GM23248 (cell line): ENCODE measurements at regions not wholly inside any gene's neighbourhood (a gene's known extent, or its start where the extent isn't known, plus 50 kb on each side); places are given as distances from the start of the nearest gene placed in this dataset.

ENCODE experiments used
- DNase-seq: peaks from one replicate; pipeline ENCODE4 v3.0.0-alpha.2; 2015
- H2AFZ ChIP-seq: fragments of 200-600 bp; sonication (generic); 2 replicates; pipeline ENCODE4 v1.6.1; 2016; ENCODE audit warnings: antibody characterized with exemption
- H3F3A ChIP-seq: fragments of 200-600 bp; sonication (generic); 2 replicates; pipeline ENCODE4 v1.6.1; 2016; ENCODE audit warnings: mild to moderate bottlenecking, antibody characterized with exemption, mixed run types; ENCODE audit not compliant: insufficient read depth
- H3K27ac ChIP-seq: fragments of 200-600 bp; sonication (generic); 2 replicates; pipeline ENCODE4 v1.5.1; 2016; ENCODE audit warnings: mild to moderate bottlenecking
- H3K27me3 ChIP-seq: fragments of 200-600 bp; sonication (generic); replicated peaks from 2 replicates; pipeline ENCODE4 v1.6.1; 2016; ENCODE audit warnings: mild to moderate bottlenecking; ENCODE audit not compliant: insufficient read depth
- H3K36me3 ChIP-seq: fragments of 200-600 bp; sonication (generic); 2 replicates; pipeline ENCODE4 v1.6.1; 2016; ENCODE audit warnings: low read depth, mild to moderate bottlenecking
- H3K4me1 ChIP-seq: fragments of 200-600 bp; sonication (generic); 2 replicates; pipeline ENCODE4 v1.6.1; 2016; ENCODE audit warnings: mild to moderate bottlenecking; ENCODE audit not compliant: insufficient read depth
- H3K4me2 ChIP-seq: fragments of 200-600 bp; sonication (generic); one replicate; pipeline ENCODE4 v1.6.1; 2016; ENCODE audit warnings: mild to moderate bottlenecking; ENCODE audit not compliant: unreplicated experiment
- H3K4me3 ChIP-seq: fragments of 200-600 bp; sonication (generic); 2 replicates; pipeline ENCODE4 v1.5.1; 2016; ENCODE audit warnings: mild to moderate bottlenecking
- H3K79me2 ChIP-seq: fragments of 200-600 bp; sonication (generic); 2 replicates; pipeline ENCODE4 v1.6.1; 2016; ENCODE audit warnings: mild to moderate bottlenecking; ENCODE audit not compliant: insufficient read depth
- H3K9ac ChIP-seq: fragments of 200-600 bp; sonication (generic); 2 replicates; pipeline ENCODE4 v1.6.1; 2016; ENCODE audit warnings: mild to moderate bottlenecking
- H3K9me2 ChIP-seq: fragments of 200-600 bp; sonication (generic); 2 replicates; pipeline ENCODE4 v1.6.1; 2016; ENCODE audit warnings: mixed run types, mild to moderate bottlenecking, moderate library complexity; ENCODE audit not compliant: insufficient read depth
- H3K9me3 ChIP-seq: fragments of 200-600 bp; sonication (generic); one replicate; pipeline ENCODE4 v1.6.1; 2017; ENCODE audit warnings: low read depth
- H4K20me1 ChIP-seq: fragments of 200-600 bp; sonication (generic); 2 replicates; pipeline ENCODE4 v1.6.0; 2016; ENCODE audit not compliant: insufficient read depth
- EZH2 ChIP-seq: fragments of 200-600 bp; sonication (generic); IDR thresholded peaks from 2 replicates; pipeline ENCODE4 v1.6.1; 2018; ENCODE audit warnings: antibody characterized with exemption, mild to moderate bottlenecking; ENCODE audit not compliant: insufficient read depth, poor library complexity, severe bottlenecking
- EZH2phosphoT487 ChIP-seq: fragments of 200-600 bp; sonication (generic); IDR thresholded peaks from 2 replicates; pipeline ENCODE4 v1.6.1; 2018; ENCODE audit warnings: antibody characterized with exemption, moderate library complexity, mild to moderate bottlenecking, low read depth; ENCODE audit not compliant: insufficient read depth
- WGBS, 2 experiments: methylation state at CpG; one replicate each; pipeline ENCODE4 v1.1.6; 2015 to 2017; ENCODE audit warnings: low lambda C conversion rate in 2 of 2, low coverage in 1 of 2; ENCODE audit errors: missing lambda C conversion rate in 2 of 2; 5-methylcytosine and 5-hydroxymethylcytosine counted together
- in situ Hi-C: fragments of 300-500 bp; cut with MboI; formaldehyde crosslinking; loops from 2 replicates; pipeline ENCODE4 v1.15.0; 2020

GRCh38 chr3:68220832-68221231 is 566.4 kb upstream of the SUCLG2 start:
- Histone ChIP-seq H2AFZ (no peak overlapping the region), H3K9me3 (no peaks in the 10 kb centered on the region), H3K4me2 (no peak overlapping the region), H4K20me1 (no peaks in the 10 kb centered on the region), H3K27me3 (no peaks in the 10 kb centered on the region), H3K4me1 (no peaks in the 10 kb centered on the region), H3K4me3 (no peak overlapping the region), H3K36me3 (no peaks in the 10 kb centered on the region), H3F3A (no peaks in the 10 kb centered on the region), H3K9ac (no peak overlapping the region), H3K79me2 (no peaks in the 10 kb centered on the region), H3K9me2 (no peaks in the 10 kb centered on the region), H3K27ac (no peak overlapping the region)
- TF ChIP-seq EZH2phosphoT487 (no peak), EZH2 (no peak)
- WGBS, 2 experiments: 8 to 16% methylated on average over 2 of the region's 2 CpGs
- no peak for DNase-seq
- in situ Hi-C loops: no loop called here

GRCh38 chr3:68211637-68212036 is 557.2 kb upstream of the SUCLG2 start:
- no peak overlapping the region for H3K9ac ChIP-seq
- no peak overlapping the region for H2AFZ ChIP-seq
- H3K36me3 ChIP-seq: no peaks in the 10 kb centered on the region
- H3K27ac ChIP-seq: no peak overlapping the region
- H4K20me1 ChIP-seq: no peaks in the 10 kb centered on the region
- H3K4me2 ChIP-seq: no peak overlapping the region
- no peak overlapping the region for H3K4me3 ChIP-seq
- H3F3A ChIP-seq: no peaks in the 10 kb centered on the region
- DNase-seq: no peak
- no peaks in the 10 kb centered on the region for H3K79me2 ChIP-seq
- in situ Hi-C loops: no loop called here
- no peak for TF ChIP-seq EZH2phosphoT487
- no peak for TF ChIP-seq EZH2
- peaks cover 4% of the 10 kb centered on the region for H3K9me3 ChIP-seq
- H3K4me1 ChIP-seq: no peaks in the 10 kb centered on the region
- H3K9me2 ChIP-seq: no peaks in the 10 kb centered on the region
- H3K27me3 ChIP-seq: no peaks in the 10 kb centered on the region
- WGBS, 2 experiments: 7 to 10% methylated on average over 1 of the region's 1 CpG

GRCh38 chr3:68210635-68211034 is 556.2 kb upstream of the SUCLG2 start:
- no peak for DNase-seq
- Histone ChIP-seq H3K4me1 (no peaks in the 10 kb centered on the region), H3K9ac (no peak overlapping the region), H3K36me3 (no peaks in the 10 kb centered on the region), H3K27ac (no peak overlapping the region), H3K79me2 (no peaks in the 10 kb centered on the region), H2AFZ (no peak overlapping the region), H3K9me2 (no peaks in the 10 kb centered on the region), H4K20me1 (no peaks in the 10 kb centered on the region), H3K9me3 (peaks cover 4% of the 10 kb centered on the region), H3K4me2 (no peak overlapping the region), H3K4me3 (no peak overlapping the region), H3K27me3 (no peaks in the 10 kb centered on the region), H3F3A (no peaks in the 10 kb centered on the region)
- TF ChIP-seq EZH2phosphoT487 (no peak), EZH2 (no peak)
- in situ Hi-C loops: no loop called here

- WGBS, 2 experiments: 11 to 13% methylated on average over 2 of the region's 2 CpGs
These were observed 552.9 kb upstream of the SUCLG2 start for GRCh38 chr3:68207327-68207726.

GRCh38 chr3:68206524-68207117 is 552.2 kb upstream of the SUCLG2 start:
- Histone ChIP-seq H3K27me3 (no peaks in the 10 kb centered on the region), H3F3A (no peaks in the 10 kb centered on the region), H3K4me3 (no peak overlapping the region), H3K27ac (no peak overlapping the region), H3K9ac (no peak overlapping the region), H3K36me3 (no peaks in the 10 kb centered on the region), H3K79me2 (no peaks in the 10 kb centered on the region), H3K4me2 (no peak overlapping the region), H3K9me3 (peaks cover 4% of the 10 kb centered on the region), H2AFZ (no peak overlapping the region), H4K20me1 (no peaks in the 10 kb centered on the region), H3K9me2 (no peaks in the 10 kb centered on the region), H3K4me1 (no peaks in the 10 kb centered on the region)
- TF ChIP-seq EZH2phosphoT487 (no peak), EZH2 (no peak)
- in situ Hi-C loops: no loop called here
- DNase-seq: no peak
- WGBS, 2 experiments: 21 to 28% methylated on average over 3 of the region's 3 CpGs

More at GRCh38 chr3:68207327-68207726, 552.9 kb upstream of the SUCLG2 start:
- no peaks in the 10 kb centered on the region for H4K20me1 ChIP-seq
- H3K4me3 ChIP-seq: no peak overlapping the region
- no peak overlapping the region for H3K4me2 ChIP-seq
- TF ChIP-seq EZH2 (no peak), EZH2phosphoT487 (no peak)
- no peaks in the 10 kb centered on the region for H3K27me3 ChIP-seq
- H2AFZ ChIP-seq: no peak overlapping the region
- DNase-seq: no peak
- no peaks in the 10 kb centered on the region for H3K4me1 ChIP-seq
- no peaks in the 10 kb centered on the region for H3F3A ChIP-seq
- H3K36me3 ChIP-seq: no peaks in the 10 kb centered on the region
- no peak overlapping the region for H3K27ac ChIP-seq
- in situ Hi-C loops: no loop called here
- no peaks in the 10 kb centered on the region for H3K9me2 ChIP-seq
- H3K79me2 ChIP-seq: no peaks in the 10 kb centered on the region
- peaks cover 4% of the 10 kb centered on the region for H3K9me3 ChIP-seq
- no peak overlapping the region for H3K9ac ChIP-seq
